ENCODE measurements at regions not wholly inside any gene's neighbourhood (a gene's known extent, or its start where the extent isn't known, plus 50 kb on each side); places are given as distances from the start of the nearest gene placed in this dataset.

GRCh38 chr2:2550856-2551255, 219.8 kb upstream of the MYT1L start (continued):
- TF ChIP-seq CREB5 (CRISPR knock-in tag; IDR thresholded peaks at IDR 0.05; ENCODE audit: low read depth) (no peak), POU6F1 (CRISPR knock-in tag; IDR thresholded peaks at IDR 0.05; ENCODE audit: borderline replicate concordance, low read depth) (no peak), ISL1 (CRISPR knock-in tag; IDR thresholded peaks at IDR 0.05) (no peak), OSR1 (CRISPR knock-in tag; IDR thresholded peaks at IDR 0.05) (no peak), ESRRG (CRISPR knock-in tag; IDR thresholded peaks at IDR 0.05) (no peak), BACH2 (CRISPR knock-in tag; IDR thresholded peaks at IDR 0.05; ENCODE audit: borderline replicate concordance) (no peak), ARNTL (CRISPR knock-in tag; IDR thresholded peaks at IDR 0.05; ENCODE audit: borderline replicate concordance, low read depth) (no peak), ZC3H10 (CRISPR knock-in tag; IDR thresholded peaks at IDR 0.05) (no peak), RARB (CRISPR knock-in tag; IDR thresholded peaks at IDR 0.05) (no peak), ZFP30 (CRISPR knock-in tag; IDR thresholded peaks at IDR 0.05) (no peak)

GRCh38 chr2:2547911-2548310, 216.8 kb upstream of the MYT1L start:
- TF ChIP-seq TOX (CRISPR knock-in tag; IDR thresholded peaks at IDR 0.05; ENCODE audit: borderline replicate concordance) (no peak), ARNTL (CRISPR knock-in tag; IDR thresholded peaks at IDR 0.05; ENCODE audit: borderline replicate concordance, low read depth) (no peak), TSHZ2 (CRISPR knock-in tag; IDR thresholded peaks at IDR 0.05) (no peak), PATZ1 (CRISPR knock-in tag; IDR thresholded peaks at IDR 0.05; ENCODE audit: borderline replicate concordance) (no peak), CSRNP3 (CRISPR knock-in tag; IDR thresholded peaks at IDR 0.05) (no peak), POU6F1 (CRISPR knock-in tag; IDR thresholded peaks at IDR 0.05; ENCODE audit: borderline replicate concordance, low read depth) (no peak), ZFP30 (CRISPR knock-in tag; IDR thresholded peaks at IDR 0.05) (no peak), ZC3H10 (CRISPR knock-in tag; IDR thresholded peaks at IDR 0.05) (no peak), RARB (CRISPR knock-in tag; IDR thresholded peaks at IDR 0.05) (no peak), GLIS3 (CRISPR knock-in tag; IDR thresholded peaks at IDR 0.05) (no peak), OSR1 (CRISPR knock-in tag; IDR thresholded peaks at IDR 0.05) (no peak), ESRRG (CRISPR knock-in tag; IDR thresholded peaks at IDR 0.05) (no peak), TCF4 (CRISPR knock-in tag; IDR thresholded peaks at IDR 0.05; ENCODE audit: borderline replicate concordance) (no peak)
- ATAC-seq, result no peak

- ATAC-seq, result no peak
- no peak for TF ChIP-seq POU6F1 (CRISPR knock-in tag; IDR thresholded peaks at IDR 0.05; ENCODE audit: borderline replicate concordance, low read depth)
- TF ChIP-seq ARNTL (CRISPR knock-in tag; IDR thresholded peaks at IDR 0.05; ENCODE audit: borderline replicate concordance, low read depth), result no peak
Observed at GRCh38 chr2:2547451-2547850, 216.4 kb upstream of the MYT1L start.

All from SK-N-SH treated with all-trans-retinoic acid at 6 μM for 48 hours (cell line).